GM18868 (cell line): ENCODE measurements at regions not wholly inside any gene's neighbourhood (a gene's known extent, or its start where the extent isn't known, plus 50 kb on each side); places are given as distances from the start of the nearest gene placed in this dataset.

Source experiments
- ATAC-seq: cut with Tn5 transposase; IDR thresholded peaks from one replicate; pipeline ENCODE4 v1.9.1; 2021; ENCODE audit warnings: mild to moderate bottlenecking, moderate library complexity; ENCODE audit not compliant: unreplicated experiment

- no peak for ATAC-seq
Measured at GRCh38 chr4:96879527-96879926, 1039.6 kb downstream of the PDHA2 start.

- no peak for ATAC-seq
Measured at GRCh38 chr4:96887857-96888256, 1048.0 kb downstream of the PDHA2 start.

- no peak for ATAC-seq
Measured at GRCh38 chr4:96894621-96895020, 1054.7 kb downstream of the PDHA2 start.

- no peak for ATAC-seq
Measured at GRCh38 chr4:96895826-96896225, 1055.9 kb downstream of the PDHA2 start.

GRCh38 chr4:96912716-96913115 lies 1072.8 kb downstream of the PDHA2 start:
- ATAC-seq: no peak

- ATAC-seq: no peak
Measured at GRCh38 chr4:96913441-96914080, 1073.7 kb downstream of the PDHA2 start.

- ATAC-seq: no peak
Measured at GRCh38 chr4:96916711-96917110, 1076.8 kb downstream of the PDHA2 start.

- ATAC-seq: no peak
Measured at GRCh38 chr4:96936886-96937285, 1097.0 kb downstream of the PDHA2 start.

- ATAC-seq: no peak
Measured at GRCh38 chr4:96946552-96946951, 1106.7 kb downstream of the PDHA2 start.

GRCh38 chr4:96952610-96953009 lies 1112.7 kb downstream of the PDHA2 start:
- no peak for ATAC-seq

- no peak for ATAC-seq
Measured at GRCh38 chr4:96955226-96955625, 1115.3 kb downstream of the PDHA2 start.

- ATAC-seq: no peak
Measured at GRCh38 chr4:96955691-96956090, 1115.8 kb downstream of the PDHA2 start.

GRCh38 chr4:96969455-96969854 lies 1129.6 kb downstream of the PDHA2 start:
- ATAC-seq: no peak

GRCh38 chr4:96972920-96973319 lies 1133.0 kb downstream of the PDHA2 start:
- no peak for ATAC-seq

- ATAC-seq: no peak
Measured at GRCh38 chr4:96974295-96974694, 1134.4 kb downstream of the PDHA2 start.

GRCh38 chr4:96983830-96984229 lies 1143.9 kb downstream of the PDHA2 start:
- ATAC-seq: no peak

GRCh38 chr4:96986816-96987215 lies 1146.9 kb downstream of the PDHA2 start:
- ATAC-seq: no peak

- ATAC-seq: no peak
Measured at GRCh38 chr4:96991083-96991482, 1151.2 kb downstream of the PDHA2 start.

- no peak for ATAC-seq
Measured at GRCh38 chr4:96992443-96992842, 1150.8 kb downstream of the STPG2 start.

GRCh38 chr4:96993560-96993959 lies 1149.7 kb downstream of the STPG2 start:
- ATAC-seq: peak; percentile 46

GRCh38 chr4:97003715-97004114 lies 1139.6 kb downstream of the STPG2 start:
- no peak for ATAC-seq

GRCh38 chr4:97013309-97013708 lies 1130.0 kb downstream of the STPG2 start:
- no peak for ATAC-seq

GRCh38 chr4:97013711-97014110 lies 1129.6 kb downstream of the STPG2 start:
- ATAC-seq: no peak
